SK-N-SH (cell line): ENCODE measurements at regions not wholly inside any gene's neighbourhood (a gene's known extent, or its start where the extent isn't known, plus 50 kb on each side); places are given as distances from the start of the nearest gene placed in this dataset.

Source experiments
- CTCF ChIA-PET: fragments of 300-600, 350-600 bp; formaldehyde crosslinking; extraction: SDS; loops from one replicate; lab custom pipeline; 2021; lab: Yijun Ruan, JAX
- POLR2A ChIA-PET: fragments of 350-600 bp; sonication (Branson Sonifier 250); formaldehyde crosslinking; extraction: SDS; loops from one replicate; lab custom pipeline; 2020; ENCODE audit warnings: antibody characterized with exemption, inconsistent platforms; lab: Yijun Ruan, JAX
- DNase-seq: peaks from one replicate; pipeline ENCODE4 v3.0.0; 2012
- H2AFZ ChIP-seq: fragments of 200-600 bp; sonication (generic); 2 replicates; pipeline ENCODE4 v1.8.1; 2016; ENCODE audit warnings: antibody characterized with exemption, mild to moderate bottlenecking, low read depth
- H3F3A ChIP-seq: fragments of 200-600 bp; sonication (generic); replicated peaks from 2 replicates; pipeline ENCODE3; 2016; ENCODE audit warnings: antibody characterized with exemption, mild to moderate bottlenecking; ENCODE audit not compliant: insufficient read depth
- H3K27ac ChIP-seq, 2 experiments: fragments of 200-500 bp in 1 of 2; fragments of 200-600 bp in 1 of 2; sonication (Bioruptor generic) in 1 of 2; sonication (generic), shearing (Covaris generic) in 1 of 2; 2 replicates each; pipeline versions ENCODE4 v1.5.1 to v1.6.1; 2014 to 2016; ENCODE audit warnings: low read depth in 2 of 2, inconsistent platforms in 1 of 2, low read length in 1 of 2, mild to moderate bottlenecking in 1 of 2, mixed read lengths in 1 of 2
- H3K27me3 ChIP-seq: fragments of 200-600 bp; sonication (generic), shearing (Covaris generic); 2 replicates; pipeline ENCODE4 v1.6.1; 2016; ENCODE audit warnings: mixed run types; ENCODE audit not compliant: insufficient read depth
- H3K36me3 ChIP-seq, 2 experiments: fragments of 200-500 bp in 1 of 2; fragments of 200-600 bp in 1 of 2; sonication (Bioruptor generic) in 1 of 2; sonication (generic) in 1 of 2; replicated peaks in 1 of 2; 2 replicates each; pipeline versions ENCODE3 to v1.5.1; 2014 to 2016; ENCODE audit warnings: low read length in 1 of 2, mild to moderate bottlenecking in 1 of 2; ENCODE audit not compliant: insufficient read depth in 2 of 2, control insufficient read depth in 1 of 2
- H3K4me1 ChIP-seq, 2 experiments: fragments of 200-500 bp in 1 of 2; fragments of 200-600 bp in 1 of 2; sonication (Bioruptor generic) in 1 of 2; sonication (generic), shearing (Covaris generic) in 1 of 2; 2 replicates each; pipeline versions ENCODE4 v1.5.1 to v1.6.1; 2014 to 2016; ENCODE audit warnings: low read depth in 1 of 2, low read length in 1 of 2, mixed run types in 1 of 2; ENCODE audit not compliant: insufficient read depth in 2 of 2, control insufficient read depth in 1 of 2
- H3K4me2 ChIP-seq: fragments of 200-600 bp; sonication (generic), shearing (Covaris generic); 2 replicates; pipeline ENCODE4 v1.6.1; 2017; ENCODE audit warnings: mixed run types
- H3K4me3 ChIP-seq, 2 experiments: fragments of 200-500 bp in 1 of 2; fragments of 200-600 bp in 1 of 2; sonication (Bioruptor generic) in 1 of 2; sonication (generic), shearing (Covaris generic) in 1 of 2; 2 replicates each; pipeline versions ENCODE4 v1.5.1 to v1.8.1; 2014 to 2016; ENCODE audit warnings: low read depth in 2 of 2, inconsistent platforms in 1 of 2, low read length in 1 of 2, mild to moderate bottlenecking in 1 of 2, mixed read lengths in 1 of 2, moderate library complexity in 1 of 2
- H3K79me2 ChIP-seq: fragments of 200-600 bp; sonication (generic); 2 replicates; pipeline ENCODE4 v1.8.1; 2017; ENCODE audit warnings: mild to moderate bottlenecking; ENCODE audit not compliant: insufficient read depth
- H3K9ac ChIP-seq: fragments of 200-600 bp; sonication (generic); 2 replicates; pipeline ENCODE4 v1.6.1; 2017; ENCODE audit warnings: mixed run types
- H3K9me2 ChIP-seq: fragments of 200-600 bp; sonication (generic); 2 replicates; pipeline ENCODE4 v1.6.1; 2017; ENCODE audit warnings: mixed run types
- H3K9me3 ChIP-seq: fragments of 200-600 bp; sonication (generic); 2 replicates; pipeline ENCODE4 v1.6.1; 2017; ENCODE audit warnings: mixed run types, mild to moderate bottlenecking, moderate library complexity
- H4K20me1 ChIP-seq: fragments of 200-600 bp; sonication (generic); 2 replicates; pipeline ENCODE4 v1.6.1; 2017; ENCODE audit warnings: mild to moderate bottlenecking, mixed run types; ENCODE audit not compliant: insufficient read depth
- ELF1 ChIP-seq: IDR thresholded peaks from 2 replicates; pipeline ENCODE4 v1.4.0; 2012
- EP300 ChIP-seq, 2 experiments: IDR thresholded peaks; 2 replicates each; pipeline versions ENCODE4 v1.4.0 to v1.6.1; 2012; ENCODE audit warnings: borderline replicate concordance in 1 of 2, low read depth in 1 of 2, low read length in 1 of 2
- FOSL2 ChIP-seq: IDR thresholded peaks from 2 replicates; pipeline ENCODE4 v1.4.0; 2012; ENCODE audit warnings: low read depth, mild to moderate bottlenecking, moderate library complexity, borderline replicate concordance
- FOXM1 ChIP-seq: IDR thresholded peaks from 2 replicates; pipeline ENCODE4 v1.4.0; 2012; ENCODE audit warnings: low read depth, mild to moderate bottlenecking
- GABPA ChIP-seq: IDR thresholded peaks from 2 replicates; pipeline ENCODE4 v1.4.0; 2012; ENCODE audit warnings: low read depth, mild to moderate bottlenecking
- GATA2 ChIP-seq: sonication (generic); formaldehyde crosslinking; IDR thresholded peaks from 2 replicates; pipeline ENCODE4 v1.5.0; 2020; ENCODE audit warnings: mild to moderate bottlenecking, missing genetic modification reagents
- IRF3 ChIP-seq: fragments of 150-350 bp; IDR thresholded peaks from 2 replicates; pipeline ENCODE4 v1.6.1; 2016; ENCODE audit warnings: mild to moderate bottlenecking, low read depth, low read length
- MAX ChIP-seq: IDR thresholded peaks from 2 replicates; pipeline ENCODE4 v1.4.0; 2012; ENCODE audit warnings: low read depth
- MXI1 ChIP-seq: IDR thresholded peaks from 2 replicates; pipeline ENCODE4 v1.6.1; 2012; ENCODE audit warnings: mild to moderate bottlenecking, low read depth, low read length, improper control_type of control experiment
- NFIC ChIP-seq: IDR thresholded peaks from 2 replicates; pipeline ENCODE4 v1.4.0; 2012; ENCODE audit warnings: borderline replicate concordance
- NRF1 ChIP-seq: IDR thresholded peaks from 2 replicates; pipeline ENCODE4 v1.6.1; 2012; ENCODE audit warnings: low read depth, mild to moderate bottlenecking, low read length
- PBX3 ChIP-seq: IDR thresholded peaks from 2 replicates; pipeline ENCODE4; 2012
- POLR2AphosphoS5 ChIP-seq: IDR thresholded peaks from 2 replicates; pipeline ENCODE4 v1.6.1; 2012; ENCODE audit warnings: low read depth, low read length
- RAD21 ChIP-seq: IDR thresholded peaks from 2 replicates; pipeline ENCODE4 v1.6.1; 2012; ENCODE audit warnings: mild to moderate bottlenecking, low read length
- RCOR1 ChIP-seq: fragments of 150-350 bp; IDR thresholded peaks from 2 replicates; pipeline ENCODE4 v1.6.1; 2017; ENCODE audit warnings: antibody characterized with exemption, low read length
- TAF1 ChIP-seq: IDR thresholded peaks from 2 replicates; pipeline ENCODE4 v1.6.1; 2012; ENCODE audit warnings: low read depth, mild to moderate bottlenecking, low read length, moderate library complexity, borderline replicate concordance
- TCF12 ChIP-seq: IDR thresholded peaks from 2 replicates; pipeline ENCODE4 v1.4.0; 2012
- TEAD4 ChIP-seq: IDR thresholded peaks from 2 replicates; pipeline ENCODE4 v1.4.0; 2012; ENCODE audit warnings: mild to moderate bottlenecking, borderline replicate concordance; ENCODE audit not compliant: insufficient read depth
- WGBS: methylation state at CpG from one replicate; pipeline ENCODE4 v1.1.6; 2017; ENCODE audit warnings: low lambda C conversion rate; 5-methylcytosine and 5-hydroxymethylcytosine counted together
- TF ChIP-seq, protein P1 (sequence below): fragments of 150-350 bp; IDR thresholded peaks from 2 replicates; pipeline ENCODE4 v1.6.1; 2017; ENCODE audit warnings: antibody characterized with exemption, low read length, low read depth, borderline replicate concordance
- TF ChIP-seq, protein P2 (sequence below): IDR thresholded peaks from 2 replicates; pipeline ENCODE4 v1.6.1; 2012; ENCODE audit warnings: mild to moderate bottlenecking, low read depth, low read length, moderate library complexity

- Histone ChIP-seq H3K4me2 (no peak overlapping the region), H4K20me1 (no peaks in the 10 kb centered on the region), H3K4me1 (peaks cover 0 to 4% of the 10 kb centered on the region in 2 experiments; a peak in 1 of 4 replicates), H3K79me2 (no peaks in the 10 kb centered on the region), H3K9me2 (no peaks in the 10 kb centered on the region), H3K9me3 (no peaks in the 10 kb centered on the region), H3F3A (no peaks in the 10 kb centered on the region), H3K36me3 (no peaks in the 10 kb centered on the region), H3K27ac (no peak overlapping the region), H3K9ac (no peak overlapping the region), H3K4me3 (no peak overlapping the region), H3K27me3 (no peaks in the 10 kb centered on the region; the same call in 1 of the 2 replicates), H2AFZ (no peak overlapping the region)
- ChIA-PET POLR2A (no interaction called here), CTCF (interaction anchor here (0.6 kb wide), 1 partner anchor 24 kb away, joined by 3 read pairs; no protein-coding TSS in a partner anchor)
- 52% methylated on average over 11 of the region's 22 CpGs for WGBS
- TF ChIP-seq GATA2 (CRISPR knock-in tag), result 0 out of 2 replicates have a peak, but pooled peaks have one; percentile 15
- TF ChIP-seq MXI1, result no peak
- DNase-seq, result peak; percentile 49
These were observed 120.7 kb upstream of the MVB12B start for GRCh38 chr9:126205845-126206498.

DNA sequence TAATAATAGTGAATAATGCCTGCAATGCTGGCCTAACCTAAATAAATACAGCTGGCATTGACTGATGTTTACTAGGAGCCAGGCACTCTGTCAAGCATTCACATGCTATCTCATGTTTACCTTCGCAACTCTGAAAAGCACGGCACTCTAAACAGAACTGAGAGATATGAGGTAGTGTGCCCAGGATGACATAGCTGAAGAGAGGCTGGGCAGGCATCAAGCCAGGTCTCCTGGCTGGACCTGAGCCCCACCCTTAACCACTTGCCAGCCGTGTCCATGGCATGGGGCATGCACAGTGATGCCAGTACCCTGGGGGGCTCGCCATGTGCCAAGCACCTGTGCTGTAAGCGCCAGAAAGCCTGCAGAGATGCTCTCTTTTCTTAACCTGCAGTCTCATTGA lies 119.4 kb upstream of the MVB12B start:
- WGBS, result no CpG with 5 or more reads among the region's 5 CpGs
- no peak overlapping the region for H2AFZ ChIP-seq
- CTCF ChIA-PET, result interaction anchor here (0.6 to 1.5 kb wide), 3 partner anchors 19 to 284 kb away, joined by 3 to 4 read pairs (median 3); no protein-coding TSS in a partner anchor

More for the DNA sequence above, 119.4 kb upstream of the MVB12B start:
- Histone ChIP-seq H3K79me2 (no peaks in the 10 kb centered on the region), H3K27me3 (no peaks in the 10 kb centered on the region; the same call in 1 of the 2 replicates), H3K4me3 (no peak overlapping the region), H3K9me2 (no peaks in the 10 kb centered on the region), H3F3A (no peaks in the 10 kb centered on the region)
- DNase-seq, result no peak
- POLR2A ChIA-PET, result interaction anchor here (0.6 kb wide), 1 partner anchor 103 kb away, joined by 3 read pairs; no protein-coding TSS in a partner anchor
- TF ChIP-seq, protein P1, sequence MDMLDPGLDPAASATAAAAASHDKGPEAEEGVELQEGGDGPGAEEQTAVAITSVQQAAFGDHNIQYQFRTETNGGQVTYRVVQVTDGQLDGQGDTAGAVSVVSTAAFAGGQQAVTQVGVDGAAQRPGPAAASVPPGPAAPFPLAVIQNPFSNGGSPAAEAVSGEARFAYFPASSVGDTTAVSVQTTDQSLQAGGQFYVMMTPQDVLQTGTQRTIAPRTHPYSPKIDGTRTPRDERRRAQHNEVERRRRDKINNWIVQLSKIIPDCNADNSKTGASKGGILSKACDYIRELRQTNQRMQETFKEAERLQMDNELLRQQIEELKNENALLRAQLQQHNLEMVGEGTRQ, result no peak
- TF ChIP-seq GATA2 (CRISPR knock-in tag) (no peak), EP300 (IDR thresholded peaks at IDR 0.05; ENCODE audit: borderline replicate concordance in 1 of 2, low read depth in 1 of 2, low read length in 1 of 2) (no peak), PBX3 (no peak), ELF1 (no peak), TCF12 (no peak), POLR2AphosphoS5 (no peak), IRF3 (no peak), TEAD4 (no peak), TAF1 (no peak), NFIC (no peak), RAD21 (no peak), FOXM1 (no peak), RCOR1 (no peak), FOSL2 (no peak), GABPA (no peak), MAX (no peak), NRF1 (no peak)
- TF ChIP-seq, protein P2, sequence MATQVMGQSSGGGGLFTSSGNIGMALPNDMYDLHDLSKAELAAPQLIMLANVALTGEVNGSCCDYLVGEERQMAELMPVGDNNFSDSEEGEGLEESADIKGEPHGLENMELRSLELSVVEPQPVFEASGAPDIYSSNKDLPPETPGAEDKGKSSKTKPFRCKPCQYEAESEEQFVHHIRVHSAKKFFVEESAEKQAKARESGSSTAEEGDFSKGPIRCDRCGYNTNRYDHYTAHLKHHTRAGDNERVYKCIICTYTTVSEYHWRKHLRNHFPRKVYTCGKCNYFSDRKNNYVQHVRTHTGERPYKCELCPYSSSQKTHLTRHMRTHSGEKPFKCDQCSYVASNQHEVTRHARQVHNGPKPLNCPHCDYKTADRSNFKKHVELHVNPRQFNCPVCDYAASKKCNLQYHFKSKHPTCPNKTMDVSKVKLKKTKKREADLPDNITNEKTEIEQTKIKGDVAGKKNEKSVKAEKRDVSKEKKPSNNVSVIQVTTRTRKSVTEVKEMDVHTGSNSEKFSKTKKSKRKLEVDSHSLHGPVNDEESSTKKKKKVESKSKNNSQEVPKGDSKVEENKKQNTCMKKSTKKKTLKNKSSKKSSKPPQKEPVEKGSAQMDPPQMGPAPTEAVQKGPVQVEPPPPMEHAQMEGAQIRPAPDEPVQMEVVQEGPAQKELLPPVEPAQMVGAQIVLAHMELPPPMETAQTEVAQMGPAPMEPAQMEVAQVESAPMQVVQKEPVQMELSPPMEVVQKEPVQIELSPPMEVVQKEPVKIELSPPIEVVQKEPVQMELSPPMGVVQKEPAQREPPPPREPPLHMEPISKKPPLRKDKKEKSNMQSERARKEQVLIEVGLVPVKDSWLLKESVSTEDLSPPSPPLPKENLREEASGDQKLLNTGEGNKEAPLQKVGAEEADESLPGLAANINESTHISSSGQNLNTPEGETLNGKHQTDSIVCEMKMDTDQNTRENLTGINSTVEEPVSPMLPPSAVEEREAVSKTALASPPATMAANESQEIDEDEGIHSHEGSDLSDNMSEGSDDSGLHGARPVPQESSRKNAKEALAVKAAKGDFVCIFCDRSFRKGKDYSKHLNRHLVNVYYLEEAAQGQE, result no peak
- TF ChIP-seq, all 33 proteins: peak for 0
- no peak overlapping the region for H3K9ac ChIP-seq
- H3K9me3 ChIP-seq, result no peaks in the 10 kb centered on the region
- no peaks in the 10 kb centered on the region for H3K36me3 ChIP-seq
- H3K4me2 ChIP-seq, result no peak overlapping the region
- no peak overlapping the region for H3K27ac ChIP-seq
- no peaks in the 10 kb centered on the region for H4K20me1 ChIP-seq
- H3K4me1 ChIP-seq, result peaks cover 0 to 4% of the 10 kb centered on the region in 2 experiments; a peak in 1 of 4 replicates
